ENCODE measurements at regions not wholly inside any gene's neighbourhood (a gene's known extent, or its start where the extent isn't known, plus 50 kb on each side); places are given as distances from the start of the nearest gene placed in this dataset.
"Not testable (repeated sequence)": the region's sequence is repeated elsewhere in the genome, so short reads cannot be mapped to it uniquely, and the experiment has no call there.

DNA sequence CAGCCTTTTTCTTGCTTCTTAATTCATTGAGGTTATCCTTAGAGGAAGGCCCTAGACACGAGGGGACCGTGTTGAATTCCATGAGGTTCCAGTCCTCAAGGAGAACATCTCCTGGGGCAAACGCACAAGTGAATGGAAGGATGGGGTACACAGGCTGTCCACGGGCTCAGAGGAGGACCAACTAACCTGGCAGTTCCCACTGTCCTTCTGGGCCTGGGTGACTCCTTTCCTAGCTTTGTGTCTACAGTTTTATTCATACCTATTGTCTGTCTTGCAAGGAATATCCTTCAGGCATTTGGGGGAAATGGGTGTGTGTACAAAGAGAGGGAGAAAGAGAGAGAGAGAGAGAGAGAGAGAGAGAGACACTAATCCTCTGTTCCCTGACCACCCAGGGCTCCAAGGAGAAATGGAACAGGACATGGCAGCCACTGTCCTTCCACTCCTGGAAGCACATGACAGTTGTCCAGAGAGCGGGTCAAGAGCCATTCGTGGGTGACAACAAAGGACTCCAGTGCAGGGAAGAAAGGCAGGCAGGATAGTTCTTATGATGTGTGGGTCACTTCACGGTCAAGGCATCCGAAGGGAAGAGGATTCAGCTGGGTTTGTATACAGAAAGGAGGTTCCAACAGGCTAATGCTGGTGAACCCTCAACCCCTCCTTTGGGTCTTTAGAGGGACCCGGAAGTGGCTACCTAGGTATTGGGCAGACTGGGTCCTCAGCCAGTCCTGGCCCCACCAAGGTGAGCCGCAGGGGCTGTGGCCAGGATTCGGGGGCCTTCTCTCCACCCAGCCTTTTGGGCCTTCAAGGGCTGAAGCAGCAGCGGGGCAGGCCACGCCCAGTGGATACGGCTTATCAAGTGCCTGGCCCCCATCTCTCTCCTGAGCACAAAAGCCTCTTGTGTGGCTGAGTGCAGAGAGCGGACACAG, 150.6 kb downstream of the MYCN start:
- no peak for DNase-seq

DNA sequence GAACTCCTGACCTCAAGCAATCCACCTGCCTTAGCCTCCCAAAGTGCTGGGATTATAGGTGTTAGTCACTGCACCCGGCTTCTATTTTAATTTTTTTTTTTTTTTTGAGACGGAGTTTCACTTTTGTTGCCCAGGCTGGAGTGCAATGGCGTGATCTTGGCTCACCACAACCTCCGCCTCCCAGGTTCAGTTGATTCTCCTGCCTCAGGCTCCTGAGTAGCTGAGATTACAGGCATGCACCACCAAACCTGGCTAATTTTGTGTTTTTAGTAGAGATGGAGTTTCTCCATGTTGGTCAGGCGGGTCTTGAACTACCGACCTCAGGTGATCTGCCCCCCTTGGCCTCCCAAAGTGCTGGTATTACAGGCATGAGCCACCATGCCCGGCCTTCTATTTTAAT, 149.1 kb downstream of the MYCN start:
- DNase-seq = not testable (repeated sequence)

DNA sequence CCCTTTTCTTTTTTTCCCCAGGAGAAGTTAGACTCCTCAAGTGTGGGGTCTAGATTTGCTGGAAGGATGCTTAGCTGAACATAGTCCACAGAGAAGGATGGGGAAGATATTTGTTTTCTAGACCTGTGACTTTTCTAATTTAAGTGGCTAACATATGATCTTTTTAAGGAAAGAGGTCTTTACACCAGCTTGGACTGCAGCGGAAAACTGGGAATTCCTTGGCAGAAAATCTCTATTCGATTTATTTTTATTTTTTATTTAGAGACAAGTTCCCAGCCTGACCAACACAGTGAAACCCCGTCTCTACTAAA, 148.4 kb downstream of the MYCN start:
- no peak for DNase-seq

DNA sequence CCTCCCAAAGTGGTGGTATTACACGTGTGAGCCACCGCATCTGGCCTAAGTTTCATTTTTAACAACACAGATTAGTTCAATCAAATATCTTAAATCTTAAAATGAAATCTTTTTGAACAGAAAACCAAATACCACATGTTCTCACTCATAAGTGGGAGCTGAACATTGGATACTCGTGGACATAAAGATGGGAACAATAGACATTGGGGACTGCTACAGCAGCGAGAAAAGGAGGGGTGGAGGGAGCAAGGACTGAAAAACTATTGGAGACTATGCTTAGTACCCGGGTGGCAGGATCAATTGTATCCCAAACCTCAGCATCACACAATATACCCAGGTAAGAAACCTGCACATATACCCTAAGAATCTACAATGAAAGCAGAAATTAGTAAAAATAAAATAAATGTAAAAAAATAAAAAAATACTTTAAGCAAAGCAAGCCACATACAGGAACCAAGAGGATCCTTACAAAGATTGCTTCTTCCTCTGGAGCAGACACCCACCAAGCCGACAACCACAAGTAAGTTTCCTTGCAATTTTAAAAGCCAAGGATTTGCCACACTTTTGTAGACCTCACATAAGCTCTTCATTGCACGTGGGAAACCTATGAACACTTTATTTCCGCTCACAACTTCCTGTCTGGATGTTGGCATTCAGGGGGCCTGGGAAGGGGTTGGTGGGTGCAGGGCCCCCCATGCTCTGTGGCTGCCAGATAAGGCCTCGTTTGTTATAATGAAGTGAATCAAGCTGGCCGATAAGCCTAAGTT, 147.9 kb downstream of the MYCN start:
- DNase-seq = no peak

DNA sequence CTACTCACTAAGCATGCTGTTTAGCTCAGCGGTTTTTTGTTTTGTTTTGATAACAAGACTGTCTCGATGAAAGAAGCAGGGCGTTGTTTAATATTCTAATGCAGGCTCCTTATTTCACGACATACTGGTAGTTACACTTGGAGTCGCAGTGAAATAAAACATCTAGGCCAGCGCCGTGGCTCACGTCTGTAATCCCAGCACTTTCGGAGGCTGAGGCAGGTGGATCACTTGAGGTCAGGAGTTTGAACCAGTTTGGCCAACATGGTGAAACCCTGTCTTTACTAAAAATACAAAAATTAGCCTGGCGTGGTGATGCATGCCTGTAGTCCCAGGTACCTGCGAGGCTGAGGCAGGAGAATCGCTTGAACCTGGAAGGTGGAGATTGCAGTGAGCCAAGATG, 145.8 kb downstream of the MYCN start:
- not testable (repeated sequence) for DNase-seq

DNA sequence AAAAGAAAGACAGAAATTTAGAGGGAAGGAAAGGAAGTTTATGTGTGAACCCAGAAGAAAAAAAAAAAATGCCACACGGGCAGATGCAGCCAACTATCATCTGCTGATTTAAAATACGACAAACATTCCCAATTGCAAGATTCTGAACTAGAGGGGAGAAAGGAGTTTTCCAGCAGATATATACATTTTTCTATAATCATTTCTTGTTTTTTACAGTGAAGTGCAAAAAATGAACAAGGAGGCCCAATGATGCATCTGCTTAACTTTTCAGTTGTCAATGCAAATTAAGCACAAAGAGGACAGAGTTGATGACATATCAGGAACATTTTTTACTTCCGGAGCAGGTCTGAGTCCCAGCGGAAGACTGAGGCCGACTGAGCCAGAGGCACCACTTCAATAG, 144.7 kb downstream of the MYCN start:
- no peak for DNase-seq

DNA sequence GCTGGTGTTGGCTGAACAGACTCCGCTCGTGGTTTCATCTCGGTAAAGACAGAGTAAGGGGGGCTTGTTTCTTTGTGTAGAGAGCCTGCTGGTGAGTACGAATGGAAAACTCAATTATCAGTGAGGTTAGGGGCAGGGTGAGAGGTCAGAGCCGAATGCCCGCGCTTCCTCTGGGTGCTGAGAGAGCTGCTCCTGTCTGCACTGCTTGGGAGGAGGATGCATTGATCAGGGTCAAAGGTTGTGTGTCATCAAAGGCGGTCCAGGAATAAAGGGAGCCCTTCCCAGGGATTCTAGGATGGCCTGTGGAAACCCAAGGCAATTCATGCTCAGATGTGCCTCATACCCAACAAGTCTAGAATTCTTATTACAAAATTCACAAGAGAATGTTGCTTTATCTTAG, 143.9 kb downstream of the MYCN start:
- no peak for DNase-seq

DNA sequence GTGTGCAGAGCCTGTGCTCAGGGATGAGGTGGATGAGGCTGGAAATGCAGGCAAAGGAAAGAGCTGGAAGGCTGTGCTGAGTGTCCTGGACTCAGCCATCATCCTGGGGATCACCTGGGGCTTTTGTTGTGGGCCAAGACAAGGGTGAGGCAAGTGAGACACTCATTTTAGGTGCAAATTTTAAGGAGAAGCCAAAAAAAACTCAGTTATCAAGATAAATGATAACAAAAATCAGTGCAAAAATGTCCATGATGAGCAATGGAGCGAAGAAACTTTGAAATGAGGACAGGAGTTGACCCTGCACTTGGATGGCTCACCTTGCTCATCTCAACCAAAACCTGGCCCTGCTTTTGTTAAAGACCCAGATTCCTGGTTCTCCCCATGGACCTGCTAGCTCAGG, 141.9 kb downstream of the MYCN start:
- DNase-seq = no peak

DNA sequence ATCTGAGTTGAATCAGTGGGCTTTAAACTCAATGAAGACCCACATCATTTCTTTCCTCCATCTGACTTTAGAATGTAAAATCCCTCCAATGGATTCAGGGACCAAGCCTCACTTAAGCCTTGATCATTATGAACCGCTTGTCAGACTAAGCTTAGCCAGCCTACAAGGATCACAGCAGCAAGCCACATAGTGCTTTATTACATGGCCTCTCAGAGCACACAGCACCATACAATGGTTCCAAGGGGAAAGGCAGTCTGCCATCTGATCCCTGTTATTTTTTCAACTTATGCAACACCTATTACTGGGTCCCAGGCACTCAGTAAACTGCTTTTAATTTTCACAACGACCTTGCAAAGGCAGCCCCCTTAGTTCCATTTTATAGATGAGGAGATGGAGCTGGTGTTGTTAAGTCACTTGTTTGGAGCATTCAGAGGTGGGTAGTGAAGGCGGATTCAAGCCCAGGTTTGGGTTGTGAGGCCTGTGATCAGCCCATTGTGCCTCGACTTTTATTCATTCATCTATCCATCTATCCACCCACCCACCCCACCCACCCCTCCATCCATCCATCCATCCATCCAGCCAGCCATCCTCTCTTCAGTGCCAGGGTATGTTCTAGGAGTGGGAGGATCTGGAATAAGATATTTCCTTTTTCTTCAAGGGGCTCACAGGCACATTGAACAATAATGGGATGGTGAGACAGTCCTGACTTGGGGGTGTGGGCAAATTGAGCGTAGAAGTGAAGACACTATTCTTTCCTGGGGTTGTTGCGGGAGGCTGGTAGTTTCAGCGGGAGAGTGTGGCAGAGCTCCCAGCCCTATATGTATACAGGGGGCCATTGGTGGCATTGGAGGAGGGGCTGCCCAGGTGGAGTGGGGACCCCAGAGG, 141.2 kb downstream of the MYCN start:
- DNase-seq = no peak

DNA sequence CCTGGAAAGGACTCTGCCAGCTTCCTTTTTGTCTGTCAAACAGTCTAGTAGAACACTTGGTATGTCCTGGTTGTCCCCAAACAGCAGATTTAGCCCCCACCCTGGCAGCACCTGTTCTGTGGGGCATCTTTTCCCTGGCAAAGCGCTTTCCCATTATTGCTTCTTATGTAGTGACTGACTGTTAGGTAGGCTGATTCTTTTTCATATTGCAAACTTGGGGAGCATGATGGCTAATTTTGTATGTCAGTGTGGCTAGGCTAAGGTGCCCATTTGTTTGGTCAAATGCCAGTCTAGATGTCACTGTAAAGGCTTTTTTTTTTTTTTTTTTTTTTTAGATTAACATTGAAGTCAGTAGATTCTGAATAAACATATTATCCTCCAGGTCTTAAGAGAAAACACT, 140.2 kb downstream of the MYCN start:
- DNase-seq = no peak

DNA sequence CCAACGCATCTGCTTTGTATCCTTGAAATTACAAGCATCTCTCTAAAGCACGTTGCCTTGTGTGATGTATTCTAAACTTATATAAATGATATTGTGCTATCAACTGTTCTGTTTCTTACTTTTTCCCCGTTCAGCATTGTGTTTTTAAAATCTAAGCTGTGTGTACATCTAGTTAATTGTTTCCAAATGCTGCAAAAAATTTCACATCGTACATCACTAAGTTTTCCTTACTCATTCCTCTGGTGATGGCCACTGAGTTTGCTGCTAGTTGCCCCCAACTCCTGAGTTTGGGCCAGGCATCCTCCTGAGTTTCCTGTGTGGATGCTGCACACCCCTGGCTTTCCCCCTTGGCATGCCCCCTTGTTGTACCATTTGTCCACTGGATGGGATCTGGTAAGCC, 139.7 kb downstream of the MYCN start:
- DNase-seq = no peak

DNA sequence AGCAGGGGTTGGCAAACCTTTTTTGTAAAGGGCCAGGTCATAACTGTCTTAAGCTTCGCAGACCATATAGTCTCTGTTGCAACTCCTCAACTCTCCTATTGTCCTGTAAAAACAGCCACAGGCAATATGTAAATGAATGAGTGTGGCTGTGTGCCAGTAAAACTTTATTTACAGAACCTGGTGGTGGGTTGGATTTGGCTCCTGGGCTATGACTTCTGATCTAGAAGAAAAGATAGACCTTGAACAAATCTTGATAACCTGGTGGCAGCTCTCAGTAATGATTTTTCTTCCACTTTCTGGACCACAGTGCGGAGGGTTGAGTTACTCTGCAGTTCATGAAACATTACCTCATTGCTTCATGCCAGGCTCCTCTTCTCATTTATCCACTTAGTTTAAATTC, 139.3 kb downstream of the MYCN start:
- no peak for DNase-seq

DNA sequence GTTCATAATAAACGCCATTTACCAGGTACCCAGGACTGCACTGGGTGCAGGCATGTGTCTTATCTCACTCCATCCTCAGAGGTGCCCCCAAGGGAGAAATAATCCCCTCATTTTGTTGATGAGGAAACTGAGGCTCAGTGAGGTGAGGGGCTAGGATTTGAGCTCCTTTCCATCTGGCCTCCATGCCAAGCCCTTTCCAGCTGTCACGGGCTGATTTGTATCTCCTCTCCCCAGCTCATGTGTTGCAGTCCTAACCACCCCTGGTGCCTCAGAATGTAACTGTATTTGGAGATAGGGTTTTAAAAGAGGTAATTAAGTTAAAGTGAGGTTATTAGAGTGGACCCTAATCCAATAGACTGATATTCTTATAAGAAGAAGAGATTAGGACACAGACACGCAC, 137.3 kb downstream of the MYCN start:
- DNase-seq = no peak

DNA sequence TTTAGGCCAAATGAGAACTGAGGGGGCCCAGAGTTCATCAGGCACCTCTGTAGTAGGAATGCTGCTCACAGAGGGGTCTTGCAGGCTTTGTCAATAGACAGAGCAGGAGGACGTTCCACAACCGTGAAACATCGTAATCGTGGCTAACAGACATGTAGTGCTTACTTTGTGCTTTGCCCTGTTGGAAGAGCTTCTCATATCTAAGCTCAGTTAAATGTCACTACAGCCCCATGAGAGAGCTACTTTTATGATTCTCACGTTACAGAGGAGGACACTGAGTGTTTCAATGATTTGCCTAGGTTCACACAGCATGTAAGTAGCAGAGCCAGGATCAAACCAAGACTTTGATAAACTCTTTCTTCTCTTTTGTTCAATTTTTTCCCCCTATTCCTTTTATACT, 136.6 kb downstream of the MYCN start:
- no peak for DNase-seq

DNA sequence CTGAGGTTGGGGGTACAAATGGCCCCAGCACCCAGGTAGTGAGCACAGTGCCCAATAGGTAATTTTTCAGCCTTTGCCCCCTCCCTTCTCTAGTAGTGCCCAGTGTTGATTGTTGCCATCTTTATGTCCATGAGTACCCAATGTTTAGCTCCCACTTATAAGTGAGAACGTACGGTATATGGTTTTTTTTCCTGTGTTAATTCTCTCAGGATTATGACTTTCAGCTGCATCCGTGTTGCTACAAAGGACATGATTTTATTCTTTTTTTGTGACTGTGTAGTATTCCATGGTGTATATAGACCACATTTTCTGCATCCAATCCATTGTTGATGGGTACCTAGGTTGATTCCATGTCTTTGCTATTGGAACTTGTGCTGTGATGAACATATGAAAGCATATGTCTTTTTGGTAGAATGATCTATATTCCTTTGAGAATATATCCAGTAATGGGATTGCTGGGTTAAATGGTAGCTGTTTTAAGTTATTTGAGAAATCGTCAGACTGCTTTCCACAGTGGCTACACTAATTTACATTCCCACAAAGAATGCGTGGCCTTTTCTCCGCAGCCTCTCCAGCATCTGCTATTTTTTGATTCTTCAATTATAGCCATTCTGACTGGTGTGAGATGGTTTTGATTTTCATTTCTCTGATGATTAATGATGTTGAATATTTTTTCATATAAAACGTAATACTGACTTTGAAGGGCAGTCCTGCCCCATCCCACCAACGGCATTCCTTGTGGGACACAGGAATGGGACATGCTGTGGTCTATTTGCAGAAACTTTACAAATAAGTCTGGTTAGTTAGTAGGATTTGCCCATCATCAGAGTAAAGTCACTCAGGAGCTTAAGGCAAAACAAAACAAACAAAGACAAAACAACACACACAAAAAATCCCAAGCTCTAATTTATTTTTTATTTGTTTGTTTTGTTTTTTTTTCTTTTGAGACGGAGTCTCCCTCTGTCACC, 135.0 kb downstream of the MYCN start:
- no peak for DNase-seq

DNA sequence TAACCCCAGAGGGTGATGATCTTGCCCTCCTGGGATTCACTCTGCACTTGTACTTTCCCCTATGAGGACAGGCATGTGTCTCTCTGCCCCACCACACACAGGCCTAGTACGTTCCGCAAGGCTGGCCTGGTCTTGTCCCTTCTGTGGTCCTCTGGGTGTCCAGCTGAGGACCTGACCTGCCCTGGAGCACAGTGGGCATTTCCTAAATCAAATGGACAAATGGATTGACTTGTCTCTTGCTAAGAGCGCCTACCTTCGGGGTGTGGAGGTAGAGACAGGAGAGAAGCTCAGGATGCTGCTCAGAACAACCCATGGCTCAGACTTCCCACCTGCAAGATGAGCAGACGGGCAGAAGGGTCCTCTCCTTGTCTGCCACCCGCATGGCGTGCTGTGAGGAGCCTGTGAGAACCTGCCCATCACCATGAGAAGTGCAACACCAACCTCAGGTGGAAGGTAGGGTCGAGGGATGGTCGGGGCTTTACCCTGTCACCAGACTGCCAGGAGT, 133.6 kb downstream of the MYCN start:
- no peak for DNase-seq

DNA sequence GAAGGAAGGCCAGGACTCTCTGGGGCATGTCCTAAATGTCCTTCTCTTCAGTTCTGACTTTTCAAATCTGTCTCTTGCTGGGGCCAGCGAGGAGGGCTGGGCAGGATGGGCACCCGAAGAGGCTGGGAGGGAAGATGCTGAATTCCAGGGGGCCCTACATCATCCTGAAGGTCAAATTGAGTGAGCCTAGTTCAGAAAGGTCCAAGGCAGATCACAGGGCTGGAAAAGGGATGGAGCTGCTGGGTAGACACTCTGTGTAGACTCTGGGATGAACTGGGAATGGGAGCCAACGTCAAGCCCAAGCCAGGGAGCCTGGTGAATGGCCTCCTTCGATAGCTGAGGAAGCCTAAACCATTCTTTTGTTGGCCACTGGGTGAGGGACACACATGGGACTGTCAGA, 133.1 kb downstream of the MYCN start:
- no peak for DNase-seq

DNA sequence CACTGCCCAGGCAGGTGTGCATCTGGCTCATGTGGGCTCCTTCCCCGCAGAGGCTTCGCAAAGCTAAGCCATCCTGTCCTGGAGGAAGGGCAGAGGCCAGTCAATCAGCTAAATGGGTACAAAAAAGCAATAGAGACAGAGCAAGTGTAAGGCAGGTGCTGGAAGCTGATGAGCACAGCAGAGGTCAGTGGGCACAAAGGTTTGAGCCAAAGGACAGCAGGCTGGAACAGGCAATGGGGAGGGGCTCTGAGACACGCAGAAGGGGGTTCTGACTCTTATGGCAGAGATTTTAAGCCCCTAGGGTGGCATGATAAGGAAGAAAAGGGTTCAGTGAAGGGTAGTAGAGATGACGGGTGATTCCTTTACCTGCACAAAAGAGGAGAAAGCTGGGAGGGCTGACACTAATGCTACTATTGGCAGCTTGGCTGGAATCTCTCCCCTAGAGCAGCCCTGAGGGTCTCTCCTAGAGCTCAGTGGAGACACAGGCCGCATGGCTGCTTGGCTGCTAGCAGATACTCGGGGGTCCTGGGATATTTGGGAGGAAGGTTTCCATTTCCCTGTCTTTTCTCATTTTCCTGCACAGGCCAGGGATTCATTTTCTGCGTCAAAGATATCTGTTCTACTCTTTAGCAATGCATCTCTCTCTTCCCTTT, 132.4 kb downstream of the MYCN start:
- no peak for DNase-seq

DNA sequence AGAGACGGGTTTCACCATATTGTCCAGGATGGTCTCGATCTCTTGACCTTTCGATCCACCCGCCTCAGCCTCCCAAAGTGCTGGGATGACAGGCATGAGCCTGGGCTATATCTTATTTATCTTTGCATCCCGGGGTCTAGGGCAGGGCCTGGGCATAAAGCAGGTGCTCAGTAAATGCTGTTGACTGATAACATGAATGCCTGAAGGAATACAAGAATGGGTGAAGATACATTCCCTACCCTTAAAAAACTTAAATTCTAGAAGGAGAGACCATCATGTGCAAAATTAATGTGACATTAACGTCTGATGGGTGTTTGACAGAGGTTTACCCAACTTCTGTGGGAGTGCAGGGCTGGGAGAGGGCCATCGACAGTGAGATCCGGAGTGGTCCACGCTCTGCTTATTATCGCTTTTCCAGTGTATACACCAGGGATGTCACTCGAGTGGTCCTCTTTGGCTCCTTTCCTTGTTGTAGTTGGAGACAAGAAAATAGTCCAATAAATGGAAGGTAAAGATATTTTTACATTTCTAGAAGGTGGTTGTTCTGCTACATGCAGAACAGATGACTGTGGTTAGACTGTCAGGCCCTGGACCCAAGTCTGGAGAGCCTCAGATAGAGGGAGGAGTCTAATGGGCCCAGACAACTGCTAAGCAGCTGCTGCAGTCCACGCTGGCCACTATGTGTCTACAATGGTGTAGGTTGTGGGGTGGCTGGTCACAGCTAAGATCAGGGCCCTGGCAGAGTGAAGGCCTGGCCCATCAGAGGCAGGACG, 131.7 kb downstream of the MYCN start:
- no peak for DNase-seq

DNA sequence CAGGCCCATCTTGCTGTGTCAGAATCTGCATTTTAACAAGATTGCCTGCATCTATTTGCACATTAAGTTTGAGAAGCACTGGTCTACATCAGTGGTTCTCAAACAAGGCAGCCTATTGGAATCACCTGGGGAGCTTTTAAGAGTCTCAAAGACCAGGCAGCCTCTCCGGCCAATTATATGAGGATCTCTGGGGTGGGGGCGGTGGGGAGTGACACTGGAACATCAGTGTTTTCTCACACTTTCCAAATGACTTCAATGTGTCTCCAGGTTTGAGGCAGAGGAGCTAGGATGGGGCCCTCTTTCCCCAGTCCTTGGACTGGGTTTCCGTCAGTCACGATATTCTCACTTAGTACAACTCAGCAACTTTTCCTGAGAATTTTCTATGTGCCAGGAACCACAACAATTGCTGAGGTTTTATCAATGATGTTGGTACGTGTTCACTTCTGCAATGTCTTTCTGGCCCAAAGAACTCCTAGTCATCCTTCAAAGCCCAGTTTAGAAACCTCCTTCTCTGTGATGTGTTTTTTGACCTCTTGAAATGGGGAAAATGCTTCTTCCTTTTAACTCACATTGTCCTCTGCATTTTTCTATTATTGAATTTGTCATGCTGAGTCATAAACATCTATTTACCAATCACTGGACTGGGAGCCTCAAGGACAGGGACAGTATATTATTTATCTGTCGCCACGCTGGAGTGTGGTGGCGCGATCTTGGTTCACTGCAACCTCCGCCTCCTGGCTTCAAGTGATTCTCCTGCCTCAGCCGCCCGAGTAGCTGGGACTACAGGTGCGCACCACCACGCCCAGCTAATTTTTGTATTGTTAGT, 130.9 kb downstream of the MYCN start:
- DNase-seq = no peak
